GM12878 (cell line): ENCODE measurements at regions not wholly inside any gene's neighbourhood (a gene's known extent, or its start where the extent isn't known, plus 50 kb on each side); places are given as distances from the start of the nearest gene placed in this dataset.

Experiments
- ATAC-seq: fragments of 200-7000 bp; cut with Tn5 transposase; 3 replicates; pipeline ENCODE4 v1.9.1; 2020; ENCODE audit warnings: mild to moderate bottlenecking, moderate library complexity
- BruUV-seq: library from RNA; stranded (reverse); fragments of 400-500 nt; replicated peaks from 2 replicates; lab custom pipeline; 2021; lab: Mats Ljungman, UMichigan
- CTCF ChIA-PET: fragments of 300-600 bp; sonication (Branson Sonifier 250); formaldehyde crosslinking; extraction: SDS; loops from one replicate; lab custom pipeline; 2021; ENCODE audit warnings: inconsistent platforms; lab: Yijun Ruan, JAX
- POLR2A ChIA-PET: fragments of 350-600 bp; formaldehyde crosslinking; extraction: SDS; loops from one replicate; lab custom pipeline; 2021; ENCODE audit warnings: inconsistent platforms; lab: Charles Lee
- RAD21 ChIA-PET: fragments of 300-600 bp; sonication (Branson Sonifier 250); formaldehyde crosslinking; loops from one replicate; lab custom pipeline; 2023; ENCODE audit warnings: antibody characterized with exemption; ENCODE audit not compliant: unreplicated experiment; lab: Charles Lee
- SMC1A ChIA-PET: fragments of 300-600 bp; sonication (Branson Sonifier 250); formaldehyde crosslinking; loops from one replicate; lab custom pipeline; 2023; ENCODE audit not compliant: unreplicated experiment, uncharacterized antibody; lab: Charles Lee
- DNase-seq: peaks from one replicate; pipeline ENCODE4 v3.0.0-alpha.2; 2011; ENCODE audit warnings: low read depth, low spot score
- FAIRE-seq: peaks from 3 replicates; lab custom pipeline; 2011; peaks lifted over from hg19 to GRCh38; lab: Jason Lieb, UNC
- H2AFZ ChIP-seq: 2 replicates; pipeline ENCODE4 v1.6.0; 2011; ENCODE audit warnings: low read depth, low read length, control low read depth; ENCODE audit not compliant: control insufficient read depth
- H3K27ac ChIP-seq: 2 replicates; pipeline ENCODE4 v1.5.1; 2011; ENCODE audit warnings: control low read depth; ENCODE audit not compliant: control insufficient read depth, insufficient read depth
- H3K27me3 ChIP-seq, 2 experiments: replicated peaks in 1 of 2; 2 replicates each; pipeline versions ENCODE4 v1.6.0 to v1.6.1; 2011; ENCODE audit warnings: low read length in 1 of 2; ENCODE audit not compliant: control insufficient read depth in 2 of 2, insufficient read depth in 2 of 2
- H3K36me3 ChIP-seq, 2 experiments: 2 replicates each; pipeline ENCODE4 v1.5.1; 2011; ENCODE audit warnings: low read length in 1 of 2; ENCODE audit not compliant: control insufficient read depth in 2 of 2, insufficient read depth in 2 of 2
- H3K4me1 ChIP-seq: 2 replicates; pipeline ENCODE4 v1.6.1; 2011; ENCODE audit warnings: mild to moderate bottlenecking, low read length, moderate library complexity, mixed read lengths; ENCODE audit not compliant: control insufficient read depth, insufficient read depth
- H3K4me2 ChIP-seq: 2 replicates; pipeline ENCODE4 v1.6.0; 2011; ENCODE audit warnings: control low read depth; ENCODE audit not compliant: control insufficient read depth, insufficient read depth
- H3K4me3 ChIP-seq: fragments of 200-600 bp; sonication (generic); 2 replicates; pipeline ENCODE4 v1.5.1; 2016
- H3K79me2 ChIP-seq: 2 replicates; pipeline ENCODE4 v1.6.0; 2011; ENCODE audit warnings: low read length; ENCODE audit not compliant: control insufficient read depth, insufficient read depth
- H3K9ac ChIP-seq: 2 replicates; pipeline ENCODE4 v1.8.0; 2011; ENCODE audit warnings: low read length, control low read depth, mixed read lengths; ENCODE audit not compliant: control insufficient read depth, insufficient read depth
- H3K9me3 ChIP-seq: replicated peaks from 3 replicates; pipeline ENCODE4 v1.5.1; 2011; ENCODE audit warnings: mild to moderate bottlenecking, low read length; ENCODE audit not compliant: control insufficient read depth, insufficient read depth
- H4K20me1 ChIP-seq: 2 replicates; pipeline ENCODE4 v1.6.0; 2011; ENCODE audit not compliant: control insufficient read depth, insufficient read depth
- BACH1 ChIP-seq: fragments of 450-650 bp; IDR thresholded peaks from 2 replicates; pipeline ENCODE4 v1.6.1; 2017; ENCODE audit warnings: mild to moderate bottlenecking, borderline replicate concordance
- BCL11A ChIP-seq: IDR thresholded peaks from 2 replicates; pipeline ENCODE4 v1.6.1; 2011; ENCODE audit warnings: low read depth, low read length
- CREB1 ChIP-seq: IDR thresholded peaks from 2 replicates; pipeline ENCODE4 v1.6.1; 2012; ENCODE audit warnings: low read depth, mild to moderate bottlenecking, inconsistent platforms
- FOXM1 ChIP-seq: IDR thresholded peaks from 2 replicates; pipeline ENCODE4 v1.6.1; 2012; ENCODE audit warnings: low read depth, mild to moderate bottlenecking, inconsistent platforms, low read length, moderate library complexity
- GABPA ChIP-seq: IDR thresholded peaks from 2 replicates; pipeline ENCODE4 v1.6.1; 2014; ENCODE audit warnings: antibody characterized with exemption, low read depth, mild to moderate bottlenecking, inconsistent platforms
- HDAC2 ChIP-seq: fragments of 200-600 bp; sonication (generic); IDR thresholded peaks from 2 replicates; pipeline ENCODE4 v1.6.1; 2017
- JUND ChIP-seq: IDR thresholded peaks from 2 replicates; pipeline ENCODE4 v1.6.1; 2012; ENCODE audit warnings: low read depth, mild to moderate bottlenecking, low read length, improper control_type of control experiment, moderate library complexity
- NFYB ChIP-seq: IDR thresholded peaks from 2 replicates; pipeline ENCODE4 v1.6.1; 2011; ENCODE audit warnings: low read depth, mild to moderate bottlenecking, low read length, improper control_type of control experiment, moderate library complexity; ENCODE audit not compliant: insufficient read depth
- NR2F1 ChIP-seq: fragments of 450-650 bp; conservative IDR thresholded peaks from 2 replicates; pipeline ENCODE4 v1.6.1; 2017; ENCODE audit warnings: mild to moderate bottlenecking
- SMAD1 ChIP-seq: fragments of 450-650 bp; IDR thresholded peaks from 2 replicates; pipeline ENCODE4 v1.6.1; 2018; ENCODE audit warnings: mild to moderate bottlenecking, low read depth; ENCODE audit not compliant: partially characterized antibody
- SREBF2 ChIP-seq: IDR thresholded peaks from 2 replicates; pipeline ENCODE4 v1.6.1; 2012; ENCODE audit warnings: mild to moderate bottlenecking, low read length
- TCF12 ChIP-seq: IDR thresholded peaks from 2 replicates; pipeline ENCODE4 v1.6.1; 2011; ENCODE audit warnings: low read depth, mild to moderate bottlenecking, low read length
- WRNIP1 ChIP-seq: IDR thresholded peaks from 2 replicates; pipeline ENCODE4 v1.6.1; 2011; ENCODE audit warnings: low read depth, low read length, improper control_type of control experiment, borderline replicate concordance
- ZBTB40 ChIP-seq: fragments of 450-650 bp; IDR thresholded peaks from 2 replicates; pipeline ENCODE4 v1.6.1; 2016; ENCODE audit warnings: mild to moderate bottlenecking, moderate library complexity, borderline replicate concordance
- WGBS: methylation state at CpG from one replicate; pipeline ENCODE4 v1.1.6; 2016; ENCODE audit warnings: low lambda C conversion rate; ENCODE audit not compliant: insufficient replicate concordance, insufficient coverage; ENCODE audit errors: missing lambda C conversion rate; 5-methylcytosine and 5-hydroxymethylcytosine counted together
- in situ Hi-C: fragments of 300-500 bp; cut with MboI; formaldehyde crosslinking; loops from 9 replicates; pipeline ENCODE4 v1.14.3; 2018; ENCODE audit warnings: mixed read lengths
- intact Hi-C: fragments of 100-400 bp; cut with micrococcal nuclease; formaldehyde crosslinking; loops from one replicate; pipeline ENCODE4 v1.14.2; 2022; ENCODE audit not compliant: unreplicated experiment

DNA sequence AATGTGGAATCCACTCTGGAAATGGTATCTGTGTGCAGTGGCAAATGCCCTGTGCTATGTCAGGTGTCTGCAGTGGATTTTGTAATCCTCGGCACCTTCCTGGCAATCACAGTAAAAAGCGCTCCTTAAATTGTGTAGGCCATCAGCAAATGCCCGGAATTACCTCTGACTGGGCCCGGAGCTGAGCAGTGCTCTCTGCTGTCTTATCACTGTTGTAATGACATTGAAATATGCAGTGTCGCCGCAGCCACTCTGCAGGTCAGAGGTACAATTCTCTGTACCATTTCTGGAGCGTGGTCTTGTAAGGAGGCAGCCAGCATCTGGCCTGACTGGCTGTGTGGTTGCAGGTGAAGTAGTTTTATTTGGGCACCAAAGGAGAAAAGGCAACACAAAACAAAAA lies 416.4 kb upstream of the MKI67 start:
- BruUV-seq: no TSS peak
- WGBS: 28% methylated on average over 7 of the region's 7 CpGs
- no peaks in the 10 kb centered on the region for H4K20me1 ChIP-seq
- peaks cover 1 to 5% of the 10 kb centered on the region in 2 experiments; a peak in 3 of 4 replicates for H3K27me3 ChIP-seq
- no peak overlapping the region for H3K4me3 ChIP-seq
- TF ChIP-seq TCF12: no peak
- TF ChIP-seq GABPA: no peak
- no peak for TF ChIP-seq SMAD1
- TF ChIP-seq SREBF2: no peak
- TF ChIP-seq BACH1: no peak
- no peak for TF ChIP-seq HDAC2
- no peak for TF ChIP-seq JUND
- TF ChIP-seq NFYB: no peak
- TF ChIP-seq CREB1: no peak
- TF ChIP-seq FOXM1: no peak
- TF ChIP-seq BCL11A: no peak
- TF ChIP-seq WRNIP1: no peak
- no peak for TF ChIP-seq NR2F1
- no peak for TF ChIP-seq ZBTB40
- H2AFZ ChIP-seq: no peak overlapping the region
- in situ Hi-C loops (no loop called here), intact Hi-C loops (no loop called here)
- CTCF ChIA-PET: no interaction called here
- FAIRE-seq (no peak), DNase-seq (no peak), ATAC-seq (no peak)
- no peaks in the 10 kb centered on the region for H3K36me3 ChIP-seq
- no peaks in the 10 kb centered on the region for H3K9me3 ChIP-seq
- POLR2A ChIA-PET: no interaction called here
- no peaks in the 10 kb centered on the region for H3K79me2 ChIP-seq
- no peak overlapping the region for H3K4me2 ChIP-seq
- SMC1A ChIA-PET: no interaction called here
- H3K9ac ChIP-seq: no peak overlapping the region
- RAD21 ChIA-PET: no interaction called here
- H3K4me1 ChIP-seq: no peaks in the 10 kb centered on the region
- no peak overlapping the region for H3K27ac ChIP-seq
